NT2/D1 (cell line): ENCODE measurements at regions not wholly inside any gene's neighbourhood (a gene's known extent, or its start where the extent isn't known, plus 50 kb on each side); places are given as distances from the start of the nearest gene placed in this dataset.

Experiments
- YY1 ChIP-seq: IDR thresholded peaks from 2 replicates; pipeline ENCODE4 v1.6.1; 2011; ENCODE audit not compliant: insufficient read length, insufficient read depth
- ZNF274 ChIP-seq: IDR thresholded peaks from 2 replicates; pipeline ENCODE4 v1.6.1; 2011; ENCODE audit warnings: mild to moderate bottlenecking, low read depth, low read length

GRCh38 chr7:9391221-9391620, 957.8 kb downstream of the NXPH1 start:
- TF ChIP-seq YY1: no peak
- TF ChIP-seq ZNF274: no peak
